ENCODE measurements at regions not wholly inside any gene's neighbourhood (a gene's known extent, or its start where the extent isn't known, plus 50 kb on each side); places are given as distances from the start of the nearest gene placed in this dataset.
"Not testable (repeated sequence)": the region's sequence is repeated elsewhere in the genome, so short reads cannot be mapped to it uniquely, and the experiment has no call there.

DNA sequence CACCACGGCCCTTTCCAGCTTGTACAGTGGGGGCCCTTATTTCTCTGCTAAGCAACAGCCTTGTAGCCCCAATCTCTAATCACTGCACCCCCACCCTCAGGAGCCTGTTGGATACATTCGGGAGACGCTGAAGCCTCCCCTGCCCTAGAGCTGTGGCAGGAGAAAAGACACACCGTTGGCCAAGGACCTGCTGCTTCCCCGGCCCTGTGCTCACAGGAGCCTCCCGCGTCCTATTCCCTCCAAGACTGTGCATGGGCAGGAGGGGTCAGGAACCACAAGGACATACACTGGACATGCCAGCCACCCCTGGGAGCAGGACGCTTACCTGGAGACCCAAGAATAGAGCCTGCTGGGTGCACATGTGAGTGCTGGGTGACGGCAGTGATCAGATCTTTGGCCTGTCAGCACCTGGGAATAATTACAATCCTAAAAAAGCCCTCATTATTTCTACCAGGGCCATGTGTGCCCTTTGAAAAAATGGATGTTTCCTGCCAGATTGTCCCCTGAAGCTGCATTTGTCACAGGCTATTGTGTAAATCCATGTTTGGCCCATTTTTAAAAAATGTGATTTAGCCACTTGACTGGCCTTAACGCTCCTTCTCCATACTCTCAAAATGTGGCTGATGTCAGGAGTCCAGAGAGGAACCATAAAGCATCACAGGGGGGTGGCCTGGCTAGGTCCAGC is 590.6 kb downstream of the MATN1 start:
- no peak for DNase-seq

- DNase-seq = not testable (repeated sequence)
Measured at GRCh38 chr1:30130566-30130965, 592.8 kb downstream of the MATN1 start.

GRCh38 chr1:30130099-30130498 is 593.3 kb downstream of the MATN1 start:
- DNase-seq = no peak

DNA sequence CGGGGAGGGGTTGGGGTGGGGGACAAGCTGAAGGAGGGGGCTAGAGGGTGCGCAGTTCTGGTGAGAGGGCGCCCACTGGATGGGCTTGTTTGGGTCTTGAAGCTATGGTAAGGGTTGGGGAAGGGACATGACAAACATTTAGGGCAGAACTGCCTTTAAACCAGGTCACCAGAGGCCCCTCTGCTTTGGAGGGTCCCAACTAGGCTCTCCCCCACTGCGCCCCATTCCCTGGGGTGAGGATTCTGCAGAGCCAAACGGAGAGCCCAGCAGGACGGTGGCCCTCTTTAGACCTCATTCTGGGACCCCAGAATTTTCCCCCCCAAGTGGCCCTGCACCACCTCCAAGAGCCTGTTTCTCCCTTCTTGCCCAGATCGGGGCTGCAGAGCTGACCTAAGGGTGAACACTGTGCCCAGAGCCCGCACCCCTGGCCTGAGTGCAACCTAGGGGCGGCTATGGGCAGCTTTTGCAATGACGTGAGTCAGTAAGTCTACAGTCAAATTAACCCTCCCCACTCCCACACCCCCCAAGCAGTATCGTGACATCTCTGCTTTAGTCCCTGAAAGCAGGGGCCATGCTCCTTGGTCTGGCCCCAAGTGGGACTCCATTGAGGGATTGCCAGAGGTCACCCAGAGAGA is 593.8 kb downstream of the MATN1 start:
- no peak for DNase-seq

GRCh38 chr1:30129001-30129408 is 594.4 kb downstream of the MATN1 start:
- no peak for DNase-seq

- DNase-seq = no peak
Measured at GRCh38 chr1:30126848-30127247, 596.5 kb downstream of the MATN1 start.

GRCh38 chr1:30125821-30126170 is 597.6 kb downstream of the MATN1 start:
- DNase-seq = no peak

- DNase-seq = no peak
Measured at GRCh38 chr1:30125021-30125820, 598.2 kb downstream of the MATN1 start.

DNA sequence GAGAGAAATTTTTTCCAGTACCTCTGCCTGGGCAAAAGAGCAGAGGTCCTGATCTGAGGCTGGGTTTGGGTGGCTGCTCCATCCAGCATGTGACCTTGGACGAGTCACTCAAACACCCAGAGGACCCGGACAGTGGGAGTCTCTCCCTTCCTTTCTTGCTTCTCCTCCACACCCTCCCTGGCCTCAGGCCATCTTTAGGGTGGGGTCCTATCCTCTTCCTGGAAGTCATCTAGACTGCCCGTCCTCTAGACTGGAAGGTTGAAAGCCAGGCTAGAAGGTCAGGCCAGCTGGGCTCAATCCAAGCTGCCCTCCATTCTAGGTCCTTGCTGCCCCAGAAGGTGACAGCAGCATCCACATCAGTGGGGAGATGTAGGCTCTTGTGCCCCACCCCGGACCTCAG is 599.5 kb downstream of the MATN1 start:
- DNase-seq = no peak

DNA sequence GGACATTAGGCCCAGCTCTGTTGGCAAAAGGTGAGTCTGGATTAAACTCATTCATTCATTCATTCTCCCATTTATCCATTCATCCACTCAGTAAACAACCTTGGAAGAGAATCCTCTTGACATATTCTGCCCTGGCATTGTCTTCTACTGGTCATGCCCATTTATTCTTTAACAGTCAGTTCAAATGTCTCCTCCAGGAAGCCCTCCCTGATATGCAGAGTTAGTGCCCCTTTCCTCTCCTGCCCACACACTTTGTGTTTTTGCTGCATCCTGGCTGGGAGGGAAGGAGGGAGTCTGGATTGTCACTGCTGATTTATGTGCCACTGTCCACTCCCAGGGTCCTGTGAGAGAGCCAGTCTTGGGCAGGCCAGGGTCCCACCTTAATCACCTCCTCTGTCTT is 600.3 kb downstream of the MATN1 start:
- DNase-seq = no peak

- no peak for DNase-seq
Measured at GRCh38 chr1:30120245-30121000, 603.0 kb downstream of the MATN1 start.

GRCh38 chr1:30117685-30118084 is 605.7 kb downstream of the MATN1 start:
- no peak for DNase-seq

- DNase-seq = no peak
Measured at GRCh38 chr1:30111431-30111830, 612.0 kb downstream of the MATN1 start.

DNA sequence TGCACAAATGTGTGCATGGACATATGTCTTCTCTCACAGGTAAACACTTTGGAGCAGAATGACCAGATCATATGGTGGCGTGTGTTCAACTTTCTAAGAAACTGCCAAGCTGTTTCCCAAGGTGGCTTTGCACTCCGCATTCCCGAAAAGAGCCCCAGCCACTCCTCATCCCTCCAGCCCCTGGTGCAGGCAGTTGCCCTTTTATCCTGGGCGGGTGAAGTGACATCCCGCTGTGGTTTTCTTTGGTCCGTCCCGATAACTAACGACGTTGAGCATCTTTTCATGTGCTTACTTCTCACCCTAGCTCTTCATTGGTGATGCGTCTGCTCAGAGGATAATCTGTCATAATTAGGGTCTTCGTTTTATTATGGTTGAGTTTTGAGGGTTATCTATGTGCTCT is 612.5 kb downstream of the MATN1 start:
- no peak for DNase-seq

DNA sequence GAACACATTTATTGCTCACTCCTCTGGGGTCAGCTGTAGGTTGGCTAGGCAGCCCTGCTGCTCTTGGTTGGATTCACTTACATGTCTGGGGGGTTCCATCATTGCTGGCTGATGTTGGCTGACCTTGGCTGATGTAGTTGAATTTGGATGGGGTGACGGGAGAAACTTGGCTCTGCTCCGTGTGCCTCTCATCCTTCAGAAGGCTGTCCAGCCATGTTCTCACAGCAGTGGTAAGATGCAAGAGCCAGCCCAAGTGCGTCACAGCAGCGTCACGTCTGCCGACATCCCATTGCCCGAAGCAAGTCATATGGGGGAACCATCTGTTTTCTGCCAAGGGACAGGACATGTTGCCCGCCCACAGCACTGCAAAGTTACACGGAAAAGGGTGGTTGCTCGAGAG is 613.5 kb downstream of the MATN1 start:
- DNase-seq = no peak

DNA sequence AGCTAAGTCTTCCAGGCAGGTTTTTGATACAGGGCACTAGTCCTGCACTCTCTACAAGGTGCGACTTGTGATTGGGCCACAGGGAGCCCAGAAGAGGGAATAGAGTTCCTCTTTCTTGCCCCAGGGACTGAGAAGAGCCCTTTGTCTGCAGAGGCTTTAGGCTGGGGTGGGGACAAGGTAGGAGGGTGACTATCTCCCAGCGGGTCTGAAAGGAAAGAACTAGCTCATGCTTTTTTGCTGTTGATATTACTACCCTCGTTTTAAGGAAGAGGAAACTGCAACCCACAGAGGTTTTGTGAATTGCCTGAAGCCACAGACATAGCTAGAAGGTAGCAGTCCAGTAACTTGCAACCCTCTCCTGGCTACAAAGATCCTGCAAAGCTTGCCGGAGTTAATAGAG is 615.2 kb downstream of the MATN1 start:
- DNase-seq = no peak

DNA sequence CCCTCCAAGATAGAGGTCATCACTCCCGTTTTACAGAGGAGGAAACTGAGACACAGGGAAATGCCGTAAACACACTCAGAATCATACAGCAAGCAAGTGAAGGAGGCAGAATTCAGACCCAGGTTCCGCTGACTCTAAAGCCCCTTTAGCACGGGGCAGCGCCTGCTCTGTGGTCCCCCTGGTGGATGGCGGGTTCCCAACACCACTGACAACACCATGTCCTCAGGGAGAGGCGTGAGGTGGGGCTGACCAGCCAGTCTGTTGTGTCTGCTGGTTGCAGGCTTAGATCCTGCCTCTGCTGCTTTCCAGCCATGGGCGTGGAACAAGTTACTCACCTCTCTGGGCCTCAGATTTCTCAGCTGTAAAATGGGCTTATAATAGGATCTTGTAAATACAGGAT is 617.3 kb downstream of the MATN1 start:
- DNase-seq = no peak

- no peak for DNase-seq
Measured at GRCh38 chr1:30104551-30104950, 618.8 kb downstream of the MATN1 start.

GRCh38 chr1:30103708-30104411 is 619.5 kb downstream of the MATN1 start:
- no peak for DNase-seq

GRCh38 chr1:30102605-30103004 is 620.8 kb downstream of the MATN1 start:
- no peak for DNase-seq

GRCh38 chr1:30101487-30102227 is 621.7 kb downstream of the MATN1 start:
- no peak for DNase-seq

DNA sequence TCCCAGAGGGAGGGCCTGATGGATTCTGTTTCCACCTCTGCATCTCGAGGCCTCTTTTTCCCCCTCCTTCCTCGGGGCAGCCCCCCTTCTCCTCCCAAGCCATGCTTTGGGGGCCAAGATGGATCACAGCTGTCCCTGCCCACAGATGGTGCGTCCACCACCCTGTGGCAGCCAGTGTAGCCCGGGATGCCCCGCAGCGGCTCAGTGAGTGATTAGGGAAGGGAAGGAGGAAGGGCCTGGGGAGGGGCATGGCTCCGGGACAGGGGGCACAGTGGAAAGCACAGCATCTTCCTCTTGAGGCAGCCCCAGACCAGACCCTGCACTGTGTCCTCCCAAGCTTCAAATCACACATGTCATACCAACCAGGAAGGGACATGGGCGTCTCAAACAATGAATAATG is 622.4 kb downstream of the MATN1 start:
- no peak for DNase-seq
